Activated T-cell treated with anti-CD3 and anti-CD28 coated beads, Interleukin-2, amount 50 U/mL, for 72 hours (primary cell): ENCODE measurements at regions not wholly inside any gene's neighbourhood (a gene's known extent, or its start where the extent isn't known, plus 50 kb on each side); places are given as distances from the start of the nearest gene placed in this dataset.

Source experiments
- ATAC-seq, 2 donors: fragments of 150-1000 bp; cut with Tn5 transposase; replicated peaks in 1 of 2; 2 replicates each; pipeline ENCODE4 v1.10.0; 2021; ENCODE audit warnings: moderate library complexity in 2 of 2, mild to moderate bottlenecking in 1 of 2
- DNase-seq, 2 donors: peaks; one replicate each; pipeline ENCODE4 v3.0.0; 2021 to 2022; ENCODE audit warnings: mixed read lengths in 1 of 2
- H3K27ac Mint-ChIP-seq: one replicate; pipeline ENCODE4 v1.8.0; 2022; ENCODE audit warnings: mild to moderate bottlenecking, moderate library complexity, mixed read lengths
- H3K27me3 Mint-ChIP-seq: one replicate; pipeline ENCODE4 v1.8.0; 2022; ENCODE audit warnings: low read depth, mixed read lengths
- H3K36me3 Mint-ChIP-seq, 2 donors: one replicate each; pipeline ENCODE4 v1.8.0; 2022; ENCODE audit warnings: mixed read lengths in 2 of 2, mild to moderate bottlenecking in 1 of 2; ENCODE audit not compliant: insufficient read depth in 2 of 2
- H3K4me1 Mint-ChIP-seq: one replicate; pipeline ENCODE4 v1.8.0; 2022; ENCODE audit warnings: low read depth, mixed read lengths
- H3K4me3 Mint-ChIP-seq, 2 donors: one replicate each; pipeline ENCODE4 v1.8.0; 2022; ENCODE audit warnings: mild to moderate bottlenecking in 2 of 2, mixed read lengths in 2 of 2, moderate library complexity in 2 of 2
- H3K9me3 Mint-ChIP-seq, 2 donors: one replicate each; pipeline ENCODE4 v1.8.0; 2022; ENCODE audit warnings: mixed read lengths in 2 of 2

GRCh38 chr5:124574521-124575436, 171.7 kb downstream of the ZNF608 start:
- DNase-seq = no peak
- H3K27me3 Mint-ChIP-seq = peaks cover 17% of the 10 kb centered on the region

GRCh38 chr5:124572971-124573370, 173.5 kb downstream of the ZNF608 start:
- Mint-ChIP-seq H3K4me1 (no peaks in the 10 kb centered on the region), H3K27ac (no peak overlapping the region), H3K27me3 (peaks cover 17% of the 10 kb centered on the region), H3K4me3 (no peak overlapping the region), H3K36me3 (no peaks in the 10 kb centered on the region), H3K9me3 (no peaks in the 10 kb centered on the region)
- no peak for ATAC-seq
- DNase-seq = no peak

More at GRCh38 chr5:124574521-124575436, 171.7 kb downstream of the ZNF608 start:
- Mint-ChIP-seq H3K36me3 (peaks cover 0 to 1% of the 10 kb centered on the region in 2 donors), H3K4me1 (no peaks in the 10 kb centered on the region), H3K4me3 (no peak overlapping the region), H3K27ac (no peak overlapping the region), H3K9me3 (no peaks in the 10 kb centered on the region)
- ATAC-seq = no peak

- DNase-seq (no peak), ATAC-seq (no peak)
- Mint-ChIP-seq H3K27me3 (peaks cover 7% of the 10 kb centered on the region), H3K27ac (no peak overlapping the region), H3K9me3 (no peaks in the 10 kb centered on the region), H3K4me1 (no peaks in the 10 kb centered on the region), H3K36me3 (no peaks in the 10 kb centered on the region), H3K4me3 (no peak overlapping the region)
These were observed 176.0 kb downstream of the ZNF608 start for GRCh38 chr5:124570285-124571035.

GRCh38 chr5:124566875-124567450, 179.5 kb downstream of the ZNF608 start:
- DNase-seq (no peak), ATAC-seq (no peak)
- H3K4me3 Mint-ChIP-seq = no peak overlapping the region
- H3K4me1 Mint-ChIP-seq = no peaks in the 10 kb centered on the region
- H3K9me3 Mint-ChIP-seq = peaks cover 1 to 2% of the 10 kb centered on the region in 2 donors
- no peaks in the 10 kb centered on the region for H3K36me3 Mint-ChIP-seq
- peaks cover 7% of the 10 kb centered on the region for H3K27me3 Mint-ChIP-seq
- no peak overlapping the region for H3K27ac Mint-ChIP-seq

GRCh38 chr5:124561451-124561850, 185.0 kb downstream of the ZNF608 start:
- H3K27ac Mint-ChIP-seq = no peak overlapping the region
- no peaks in the 10 kb centered on the region for H3K27me3 Mint-ChIP-seq
- H3K36me3 Mint-ChIP-seq = no peaks in the 10 kb centered on the region
- ATAC-seq (no peak), DNase-seq (no peak)
- H3K4me3 Mint-ChIP-seq = no peak overlapping the region
- H3K4me1 Mint-ChIP-seq = no peaks in the 10 kb centered on the region
- H3K9me3 Mint-ChIP-seq = peaks cover 1 to 4% of the 10 kb centered on the region in 2 donors

DNA sequence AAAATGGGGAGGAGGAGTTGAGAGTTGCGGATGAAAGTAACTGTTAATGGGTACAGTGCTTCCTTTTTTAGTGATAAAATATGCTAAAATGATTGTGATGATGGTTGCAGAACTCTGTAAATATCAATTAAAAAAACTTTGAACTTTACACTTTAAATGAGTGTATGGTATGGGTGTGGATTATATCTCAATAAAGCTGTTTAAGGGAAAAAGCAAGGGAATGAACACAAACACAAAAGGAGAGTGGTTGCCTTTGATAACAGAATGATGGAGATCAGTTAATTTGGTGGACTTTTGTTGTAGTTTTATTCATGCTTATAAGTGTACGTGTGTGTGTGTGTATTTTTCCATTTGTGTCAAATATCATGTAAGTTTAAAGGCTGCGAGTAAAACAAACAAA, 186.1 kb downstream of the ZNF608 start:
- peaks cover 2 to 4% of the 10 kb centered on the region in 2 donors for H3K9me3 Mint-ChIP-seq
- no peaks in the 10 kb centered on the region for H3K36me3 Mint-ChIP-seq
- no peak overlapping the region for H3K4me3 Mint-ChIP-seq
- H3K27me3 Mint-ChIP-seq = no peaks in the 10 kb centered on the region
- ATAC-seq (no peak), DNase-seq (no peak)
- no peaks in the 10 kb centered on the region for H3K4me1 Mint-ChIP-seq
- no peak overlapping the region for H3K27ac Mint-ChIP-seq

DNA sequence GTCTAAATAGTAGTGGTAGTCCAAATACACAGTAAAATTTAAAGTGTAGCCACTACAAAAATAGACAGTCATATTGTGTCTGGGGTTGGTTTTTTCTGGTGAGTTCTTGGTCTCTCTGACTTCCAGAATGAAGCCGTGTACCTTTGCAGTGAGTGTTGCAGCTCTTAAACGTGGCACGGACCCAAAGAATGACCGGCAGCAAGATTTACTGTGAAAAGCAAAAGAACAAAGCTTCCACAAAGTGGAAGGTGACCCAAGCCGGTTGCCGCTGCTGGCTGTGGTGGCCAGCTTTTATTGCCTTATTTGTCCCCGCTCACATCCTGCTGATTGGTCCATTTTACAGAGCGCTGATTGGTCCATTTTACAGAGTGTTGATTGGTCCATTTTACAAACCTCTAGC, 188.7 kb downstream of the ZNF608 start:
- H3K4me1 Mint-ChIP-seq = no peaks in the 10 kb centered on the region

DNA sequence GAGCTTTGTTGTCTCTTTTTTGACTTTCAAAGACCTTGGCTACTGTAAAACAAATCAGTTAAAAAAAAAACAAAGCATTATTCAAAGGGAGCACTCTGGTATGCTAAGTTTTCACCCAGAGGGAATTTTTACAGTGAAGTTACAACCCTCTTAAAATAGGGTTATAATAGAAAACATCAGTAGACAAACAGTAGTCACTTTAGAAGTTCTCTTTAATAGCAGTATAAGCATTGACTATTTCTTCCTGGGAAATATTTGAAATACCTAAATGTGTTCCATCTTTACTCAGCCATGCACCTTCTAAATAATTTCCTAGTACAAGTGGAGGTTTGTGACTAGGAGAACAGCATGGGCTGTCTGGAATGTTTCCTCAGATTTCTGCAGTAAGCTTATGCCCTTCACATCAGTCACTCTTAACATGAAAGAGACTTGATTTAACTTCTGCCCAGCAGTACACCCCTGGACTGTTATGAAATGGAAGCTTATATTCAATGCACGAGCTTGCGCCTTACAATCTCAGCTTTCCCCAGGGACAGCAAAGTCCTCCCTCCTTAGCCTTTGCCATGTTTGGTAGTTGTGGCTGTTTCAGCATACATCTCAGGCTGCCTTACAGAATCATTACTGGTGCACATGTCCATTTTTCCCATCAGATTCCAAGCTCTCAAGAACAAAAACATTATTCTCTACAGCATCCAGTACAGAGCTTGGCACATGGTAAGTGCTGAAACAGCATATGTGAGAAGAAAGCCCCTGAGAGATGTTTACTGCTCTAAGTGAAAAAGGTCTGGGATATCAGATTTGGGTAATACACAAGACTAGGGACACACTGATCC, 191.5 kb downstream of the ZNF608 start:
- Mint-ChIP-seq H3K27me3 (peaks cover 7% of the 10 kb centered on the region), H3K4me1 (no peaks in the 10 kb centered on the region), H3K36me3 (no peaks in the 10 kb centered on the region), H3K9me3 (peaks cover 2 to 4% of the 10 kb centered on the region in 2 donors), H3K27ac (no peak overlapping the region), H3K4me3 (no peak overlapping the region)
- ATAC-seq (no peak), DNase-seq (no peak)

More for the DNA sequence above, 188.7 kb downstream of the ZNF608 start:
- Mint-ChIP-seq H3K27ac (no peak overlapping the region), H3K9me3 (peaks cover 3 to 4% of the 10 kb centered on the region in 2 donors), H3K27me3 (no peaks in the 10 kb centered on the region), H3K4me3 (no peak overlapping the region), H3K36me3 (no peaks in the 10 kb centered on the region)
- no peak for ATAC-seq
- no peak for DNase-seq

DNA sequence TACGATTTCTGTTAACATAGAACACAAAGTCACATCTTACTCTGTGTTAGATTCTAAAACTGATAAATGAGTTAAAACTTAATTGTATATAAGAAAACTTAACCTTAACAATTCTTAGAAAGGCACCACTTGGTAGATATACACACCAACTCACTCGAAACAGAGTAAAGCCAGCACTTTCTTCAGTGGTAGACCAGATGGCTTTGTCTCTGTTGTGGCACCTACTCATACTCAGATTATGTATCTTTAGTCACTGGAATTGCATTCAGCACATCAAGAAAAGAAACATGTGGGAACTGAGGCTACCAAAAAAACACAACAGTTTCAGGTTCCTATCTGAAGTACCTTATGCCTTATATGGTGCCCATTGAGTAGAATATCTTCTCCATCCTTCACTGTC, 192.5 kb downstream of the ZNF608 start:
- no peak overlapping the region for H3K27ac Mint-ChIP-seq
- DNase-seq (no peak), ATAC-seq (no peak)
- no peaks in the 10 kb centered on the region for H3K4me1 Mint-ChIP-seq
- H3K9me3 Mint-ChIP-seq = peaks cover 2 to 4% of the 10 kb centered on the region in 2 donors
- no peaks in the 10 kb centered on the region for H3K36me3 Mint-ChIP-seq
- H3K27me3 Mint-ChIP-seq = peaks cover 7% of the 10 kb centered on the region
- H3K4me3 Mint-ChIP-seq = no peak overlapping the region

DNA sequence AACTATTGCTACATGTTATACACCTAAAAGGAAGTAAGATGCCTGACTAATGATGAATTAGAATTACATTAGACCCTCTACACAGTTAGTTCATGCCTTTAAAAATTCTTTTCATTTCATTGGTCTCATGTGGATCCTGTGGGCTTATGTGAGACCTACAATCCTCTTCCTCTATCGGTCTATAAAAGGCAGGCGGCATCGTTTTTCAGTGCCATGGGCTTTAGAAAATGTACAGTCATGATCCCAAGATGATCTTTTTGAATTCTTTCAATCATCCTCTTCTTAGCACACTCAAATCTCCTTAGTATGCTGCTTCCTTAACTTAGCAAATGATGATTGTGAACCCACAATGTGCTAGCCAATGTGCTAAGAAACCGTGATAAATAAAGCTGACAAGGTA, 193.9 kb downstream of the ZNF608 start:
- Mint-ChIP-seq H3K27me3 (peaks cover 7% of the 10 kb centered on the region), H3K36me3 (no peaks in the 10 kb centered on the region), H3K4me1 (no peaks in the 10 kb centered on the region), H3K4me3 (no peak overlapping the region), H3K27ac (no peak overlapping the region), H3K9me3 (peaks cover 2 to 4% of the 10 kb centered on the region in 2 donors)
- ATAC-seq = no peak
- DNase-seq = no peak

DNA sequence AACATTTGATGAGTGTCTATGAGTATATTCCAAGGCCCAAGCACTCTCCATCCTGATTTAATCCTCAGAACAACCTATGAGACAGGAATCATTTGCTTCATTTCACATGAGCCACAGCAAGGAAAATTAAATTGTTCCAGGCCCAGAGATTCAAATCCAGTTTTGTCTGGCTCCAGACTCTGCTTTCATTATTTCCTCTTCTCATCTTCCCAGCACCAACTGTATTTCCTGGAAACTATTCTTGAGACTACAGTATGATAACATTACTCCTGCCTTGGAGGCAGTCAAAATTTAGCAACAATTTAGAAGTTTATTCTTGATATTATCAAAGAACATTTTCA, 194.5 kb downstream of the ZNF608 start:
- DNase-seq (no peak), ATAC-seq (no peak)
- H3K4me1 Mint-ChIP-seq = no peaks in the 10 kb centered on the region
- no peak overlapping the region for H3K4me3 Mint-ChIP-seq
- peaks cover 7% of the 10 kb centered on the region for H3K27me3 Mint-ChIP-seq
- no peaks in the 10 kb centered on the region for H3K36me3 Mint-ChIP-seq
- H3K9me3 Mint-ChIP-seq = peaks cover 2% of the 10 kb centered on the region in 2 donors
- H3K27ac Mint-ChIP-seq = no peak overlapping the region

- DNase-seq (no peak), ATAC-seq (no peak)
- no peaks in the 10 kb centered on the region for H3K4me1 Mint-ChIP-seq
- H3K27ac Mint-ChIP-seq = no peak overlapping the region
- no peak overlapping the region for H3K4me3 Mint-ChIP-seq
- peaks cover 2% of the 10 kb centered on the region in 2 donors for H3K9me3 Mint-ChIP-seq
- no peaks in the 10 kb centered on the region for H3K36me3 Mint-ChIP-seq
- peaks cover 7% of the 10 kb centered on the region for H3K27me3 Mint-ChIP-seq
These were observed 195.7 kb downstream of the ZNF608 start for GRCh38 chr5:124550731-124551130.
